DOHH2 (cell line): ENCODE measurements at regions not wholly inside any gene's neighbourhood (a gene's known extent, or its start where the extent isn't known, plus 50 kb on each side); places are given as distances from the start of the nearest gene placed in this dataset.

ENCODE experiments used
- CTCF ChIP-seq: fragments of 200-600 bp; sonication (generic); IDR thresholded peaks from one replicate; pipeline ENCODE4 v1.5.1; 2014; ENCODE audit warnings: antibody characterized with exemption, mild to moderate bottlenecking, low read depth, low read length; ENCODE audit not compliant: poor library complexity, severe bottlenecking
- EZH2phosphoT487 ChIP-seq: fragments of 200-600 bp; sonication (generic); IDR thresholded peaks from 2 replicates; pipeline ENCODE4 v1.6.1; 2017; ENCODE audit warnings: borderline replicate concordance, mild to moderate bottlenecking, antibody characterized with exemption, low read length, moderate library complexity, mixed read lengths

GRCh38 chr6:6812427-6812826, 223.9 kb downstream of the LY86 start:
- TF ChIP-seq CTCF: no peak
- TF ChIP-seq EZH2phosphoT487: no peak
